Body of pancreas (tissue), 4 donors: ENCODE measurements at regions not wholly inside any gene's neighbourhood (a gene's known extent, or its start where the extent isn't known, plus 50 kb on each side); places are given as distances from the start of the nearest gene placed in this dataset.

ENCODE experiments used
- CTCF ChIP-seq, 7 experiments: fragments of 450-650 bp in 4 of 7; fragments of 200-600 bp in 3 of 7; sonication (generic) in 3 of 7; IDR thresholded peaks; one replicate each; pipeline ENCODE4 v1.5.1; 2016 to 2019; ENCODE audit warnings: antibody characterized with exemption in 7 of 7
- POLR2A ChIP-seq, 3 donors: fragments of 450-650 bp; IDR thresholded peaks; one replicate each; pipeline ENCODE4 v1.6.1; 2016; ENCODE audit warnings: antibody characterized with exemption in 3 of 3, mild to moderate bottlenecking in 2 of 3

- no peak for TF ChIP-seq CTCF (IDR thresholded peaks at IDR 0.05)
- no peak for TF ChIP-seq POLR2A (IDR thresholded peaks at IDR 0.05)
Measured at GRCh38 chr1:30523055-30524020, 200.0 kb downstream of the MATN1 start.
